ENCODE measurements at regions not wholly inside any gene's neighbourhood (a gene's known extent, or its start where the extent isn't known, plus 50 kb on each side); places are given as distances from the start of the nearest gene placed in this dataset.

DNA sequence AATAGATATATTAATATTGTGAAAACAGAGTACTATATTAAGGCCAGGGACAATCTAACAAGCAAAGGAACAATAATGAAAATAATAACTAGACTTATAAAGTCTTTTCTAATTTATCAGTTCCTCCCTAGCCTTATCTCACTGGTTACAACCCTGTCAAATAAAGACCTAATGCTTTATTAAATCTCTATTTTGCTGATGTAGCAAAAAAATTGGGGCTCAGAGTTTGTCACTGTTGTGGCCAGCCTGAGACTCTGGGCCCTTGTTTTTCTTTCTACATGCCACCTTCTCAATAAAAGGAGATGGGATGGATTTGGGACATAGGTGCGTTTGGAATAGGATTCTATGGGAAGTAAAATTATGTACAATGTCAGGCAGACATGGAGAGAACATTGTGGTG, 937.0 kb downstream of the IGSF11 start:
- H3K4me1 ChIP-seq = no peaks in the 10 kb centered on the region
- H3K36me3 ChIP-seq = no peaks in the 10 kb centered on the region
- TF ChIP-seq, protein P1, sequence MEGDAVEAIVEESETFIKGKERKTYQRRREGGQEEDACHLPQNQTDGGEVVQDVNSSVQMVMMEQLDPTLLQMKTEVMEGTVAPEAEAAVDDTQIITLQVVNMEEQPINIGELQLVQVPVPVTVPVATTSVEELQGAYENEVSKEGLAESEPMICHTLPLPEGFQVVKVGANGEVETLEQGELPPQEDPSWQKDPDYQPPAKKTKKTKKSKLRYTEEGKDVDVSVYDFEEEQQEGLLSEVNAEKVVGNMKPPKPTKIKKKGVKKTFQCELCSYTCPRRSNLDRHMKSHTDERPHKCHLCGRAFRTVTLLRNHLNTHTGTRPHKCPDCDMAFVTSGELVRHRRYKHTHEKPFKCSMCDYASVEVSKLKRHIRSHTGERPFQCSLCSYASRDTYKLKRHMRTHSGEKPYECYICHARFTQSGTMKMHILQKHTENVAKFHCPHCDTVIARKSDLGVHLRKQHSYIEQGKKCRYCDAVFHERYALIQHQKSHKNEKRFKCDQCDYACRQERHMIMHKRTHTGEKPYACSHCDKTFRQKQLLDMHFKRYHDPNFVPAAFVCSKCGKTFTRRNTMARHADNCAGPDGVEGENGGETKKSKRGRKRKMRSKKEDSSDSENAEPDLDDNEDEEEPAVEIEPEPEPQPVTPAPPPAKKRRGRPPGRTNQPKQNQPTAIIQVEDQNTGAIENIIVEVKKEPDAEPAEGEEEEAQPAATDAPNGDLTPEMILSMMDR (IDR thresholded peaks at IDR 0.05) = no peak
- intact Hi-C loops (cut with DNase I) = no loop called here
- no peak overlapping the region for H3K4me3 ChIP-seq
- no peaks in the 10 kb centered on the region for H3K27me3 ChIP-seq
- H3K27ac ChIP-seq = no peak overlapping the region
- ATAC-seq = no peak
- DNase-seq = no peak
- peaks cover 0 to 21% of the 10 kb centered on the region in 2 donors for H3K9me3 ChIP-seq

DNA sequence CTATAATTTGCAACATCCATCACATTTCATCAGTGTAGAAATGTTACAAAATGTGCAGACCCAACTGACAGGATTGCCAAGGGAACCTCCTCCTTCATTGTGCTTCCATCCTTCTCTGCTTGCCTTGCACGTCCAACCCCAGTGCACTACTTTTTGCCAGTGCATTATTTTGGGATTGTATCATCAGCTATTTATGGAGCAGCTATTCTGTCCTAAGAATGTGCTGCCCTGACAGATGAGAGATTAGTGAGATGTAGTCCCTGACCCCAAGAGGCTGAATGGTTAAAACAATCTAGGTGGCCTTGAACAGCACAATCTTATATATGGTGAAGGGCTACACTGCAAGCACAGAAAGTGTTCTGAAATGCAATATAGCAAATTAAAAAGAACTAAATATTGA, 935.8 kb downstream of the IGSF11 start:
- no peak for ATAC-seq
- intact Hi-C loops (cut with DNase I) = no loop called here
- H3K27ac ChIP-seq = no peak overlapping the region
- no peaks in the 10 kb centered on the region for H3K4me1 ChIP-seq
- H3K4me3 ChIP-seq = no peak overlapping the region
- H3K27me3 ChIP-seq = no peaks in the 10 kb centered on the region
- no peak for DNase-seq
- peaks cover 0 to 9% of the 10 kb centered on the region in 2 donors for H3K9me3 ChIP-seq
- TF ChIP-seq, protein P1 (IDR thresholded peaks at IDR 0.05) = no peak
- no peaks in the 10 kb centered on the region for H3K36me3 ChIP-seq

DNA sequence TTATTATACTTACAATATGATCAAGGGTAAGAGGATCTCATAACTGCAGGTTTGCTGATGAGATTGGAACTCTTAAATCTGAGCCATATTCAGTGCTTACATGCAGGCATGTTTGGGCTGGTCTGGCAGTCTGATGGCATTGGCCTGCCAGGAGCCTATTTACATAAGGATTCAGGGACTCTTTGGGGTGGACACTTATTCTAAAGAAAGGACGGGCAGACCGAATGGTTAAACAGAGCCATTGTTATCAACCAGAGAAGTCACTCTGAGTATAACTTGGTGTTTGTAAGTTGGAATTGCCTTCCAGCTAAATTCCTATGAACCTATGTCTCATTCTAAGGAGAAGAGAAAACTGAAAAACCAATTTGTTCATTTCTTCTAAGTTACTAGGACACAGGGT, 932.8 kb downstream of the IGSF11 start:
- Histone ChIP-seq H3K27ac (no peak overlapping the region), H3K4me1 (no peaks in the 10 kb centered on the region), H3K4me3 (no peak overlapping the region), H3K36me3 (no peaks in the 10 kb centered on the region), H3K9me3 (no peaks in the 10 kb centered on the region), H3K27me3 (no peaks in the 10 kb centered on the region)
- TF ChIP-seq, protein P1 (IDR thresholded peaks at IDR 0.05) = no peak
- ATAC-seq = no peak
- intact Hi-C loops (cut with DNase I) = no loop called here
- DNase-seq = no peak

DNA sequence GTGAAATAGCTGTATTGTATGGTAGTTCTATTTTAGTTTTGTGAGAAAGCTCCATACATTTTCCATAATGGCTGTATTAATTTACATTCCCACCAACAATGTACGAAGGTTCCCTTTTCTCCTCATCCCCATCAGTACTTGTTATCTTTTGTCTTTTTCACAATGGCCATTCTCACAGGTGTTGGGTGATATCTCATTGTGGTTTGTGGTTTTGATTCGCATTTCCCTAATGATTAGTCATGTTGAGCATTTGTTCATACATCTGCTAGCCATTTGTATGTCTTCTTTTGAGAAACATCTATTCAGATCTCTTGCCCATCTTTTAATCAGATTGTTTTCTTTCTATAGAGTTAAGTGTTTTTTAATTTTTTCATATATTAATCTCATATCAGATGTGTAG, 931.9 kb downstream of the IGSF11 start:
- no peaks in the 10 kb centered on the region for H3K9me3 ChIP-seq
- no peaks in the 10 kb centered on the region for H3K4me1 ChIP-seq
- intact Hi-C loops (cut with DNase I) = no loop called here
- no peak for DNase-seq
- TF ChIP-seq, protein P1 (IDR thresholded peaks at IDR 0.05) = no peak
- no peaks in the 10 kb centered on the region for H3K36me3 ChIP-seq
- no peak overlapping the region for H3K27ac ChIP-seq
- no peak for ATAC-seq
- H3K4me3 ChIP-seq = no peak overlapping the region
- H3K27me3 ChIP-seq = no peaks in the 10 kb centered on the region

DNA sequence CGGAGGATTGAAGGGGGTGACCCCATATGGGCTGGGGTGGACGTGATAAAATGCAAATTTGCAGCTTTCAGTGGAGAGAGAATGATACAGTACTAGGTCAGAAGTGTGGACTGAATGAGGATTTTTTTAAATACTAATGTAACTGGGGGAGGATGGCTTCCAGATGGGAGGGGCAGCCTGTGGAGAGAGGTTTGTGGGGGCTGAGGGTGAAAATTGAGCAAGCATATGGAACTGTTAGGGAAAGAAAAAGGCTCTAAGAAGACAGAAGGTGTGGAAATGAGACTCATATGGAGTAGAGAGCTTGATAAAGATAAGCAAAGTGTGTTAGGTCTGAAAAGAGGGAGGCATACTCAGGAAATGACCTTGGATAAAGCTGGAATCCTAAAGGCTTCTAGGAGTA, 926.4 kb downstream of the IGSF11 start:
- H3K9me3 ChIP-seq = peaks cover 0 to 2% of the 10 kb centered on the region in 2 donors
- TF ChIP-seq, protein P1 (IDR thresholded peaks at IDR 0.05) = no peak
- H3K27me3 ChIP-seq = no peaks in the 10 kb centered on the region
- intact Hi-C loops (cut with DNase I) = no loop called here
- no peaks in the 10 kb centered on the region for H3K4me1 ChIP-seq
- H3K36me3 ChIP-seq = no peaks in the 10 kb centered on the region
- H3K27ac ChIP-seq = no peak overlapping the region
- H3K4me3 ChIP-seq = no peak overlapping the region
- DNase-seq (no peak), ATAC-seq (no peak)
